Nephron (organoid): ENCODE measurements at regions not wholly inside any gene's neighbourhood (a gene's known extent, or its start where the extent isn't known, plus 50 kb on each side); places are given as distances from the start of the nearest gene placed in this dataset.

Experiments
- H3K27ac Mint-ChIP-seq, 3 experiments: 2 replicates each; pipeline ENCODE4 v1.8.0; 2020; ENCODE audit warnings: mixed read lengths in 3 of 3, mild to moderate bottlenecking in 2 of 3, moderate library complexity in 1 of 3
- H3K27me3 Mint-ChIP-seq: 2 replicates; pipeline ENCODE4 v1.8.0; 2021; ENCODE audit warnings: low read depth, mild to moderate bottlenecking, moderate library complexity, mixed read lengths
- H3K36me3 Mint-ChIP-seq: 2 replicates; pipeline ENCODE4 v1.8.0; 2020; ENCODE audit warnings: low read depth, mixed read lengths
- H3K4me1 Mint-ChIP-seq: 2 replicates; pipeline ENCODE4 v1.8.0; 2020; ENCODE audit warnings: mixed read lengths
- H3K4me3 Mint-ChIP-seq, 3 experiments: 2 replicates each; pipeline ENCODE4 v1.8.0; 2020; ENCODE audit warnings: mild to moderate bottlenecking in 3 of 3, mixed read lengths in 3 of 3, moderate library complexity in 2 of 3
- H3K9me3 Mint-ChIP-seq: 2 replicates; pipeline ENCODE4 v1.8.0; 2020; ENCODE audit warnings: mixed read lengths
- TF ChIP-seq, protein P1 (sequence below), 3 experiments: fragments of 200-600 bp; sonication (generic); IDR thresholded peaks; one replicate each; pipeline ENCODE4 v1.5.0; 2021; ENCODE audit warnings: antibody characterized with exemption in 3 of 3; ENCODE audit not compliant: unreplicated experiment in 3 of 3

DNA sequence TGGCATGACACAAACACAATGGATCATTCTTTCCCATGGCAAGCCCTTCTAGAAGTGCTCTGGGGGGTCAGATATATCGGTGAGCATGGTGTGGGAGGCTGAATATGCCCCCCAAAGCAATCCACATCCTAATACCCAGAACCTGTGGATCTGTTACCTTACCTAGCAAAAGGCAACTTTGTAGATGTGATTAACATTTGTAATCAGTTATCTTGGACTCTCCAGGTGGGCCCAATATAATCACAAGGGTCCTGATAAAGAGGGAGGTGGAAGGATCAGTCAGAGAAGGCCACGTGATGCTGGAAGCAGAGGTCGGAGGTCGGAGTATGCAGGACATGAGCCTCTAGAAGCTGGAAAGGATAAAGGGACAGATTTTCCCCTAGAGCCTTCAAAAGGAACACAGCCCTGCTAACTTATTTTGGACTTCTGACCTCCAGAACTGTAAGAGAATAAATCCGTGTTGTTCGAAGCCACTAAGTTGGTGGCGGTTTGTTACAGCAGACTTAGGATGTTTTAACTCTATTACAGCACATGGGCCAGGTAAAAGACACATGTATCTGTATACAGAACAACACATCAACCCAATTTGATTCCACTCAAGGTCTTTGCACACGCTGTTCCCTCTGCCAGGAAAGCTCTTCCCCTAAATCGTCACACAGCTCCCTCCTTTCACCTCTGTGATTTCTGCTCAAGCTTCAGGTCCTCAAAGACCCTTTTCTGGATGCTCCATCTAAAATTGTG is 115.3 kb downstream of the NOG start:
- peaks cover 34% of the 10 kb centered on the region for H3K4me1 Mint-ChIP-seq
- no peaks in the 10 kb centered on the region for H3K36me3 Mint-ChIP-seq
- no peaks in the 10 kb centered on the region for H3K9me3 Mint-ChIP-seq
- H3K27me3 Mint-ChIP-seq: peaks cover 8% of the 10 kb centered on the region
- peak overlapping the region; percentile 60 to 83 (median 69) for H3K27ac Mint-ChIP-seq
- no peak overlapping the region for H3K4me3 Mint-ChIP-seq
- TF ChIP-seq, protein P1, sequence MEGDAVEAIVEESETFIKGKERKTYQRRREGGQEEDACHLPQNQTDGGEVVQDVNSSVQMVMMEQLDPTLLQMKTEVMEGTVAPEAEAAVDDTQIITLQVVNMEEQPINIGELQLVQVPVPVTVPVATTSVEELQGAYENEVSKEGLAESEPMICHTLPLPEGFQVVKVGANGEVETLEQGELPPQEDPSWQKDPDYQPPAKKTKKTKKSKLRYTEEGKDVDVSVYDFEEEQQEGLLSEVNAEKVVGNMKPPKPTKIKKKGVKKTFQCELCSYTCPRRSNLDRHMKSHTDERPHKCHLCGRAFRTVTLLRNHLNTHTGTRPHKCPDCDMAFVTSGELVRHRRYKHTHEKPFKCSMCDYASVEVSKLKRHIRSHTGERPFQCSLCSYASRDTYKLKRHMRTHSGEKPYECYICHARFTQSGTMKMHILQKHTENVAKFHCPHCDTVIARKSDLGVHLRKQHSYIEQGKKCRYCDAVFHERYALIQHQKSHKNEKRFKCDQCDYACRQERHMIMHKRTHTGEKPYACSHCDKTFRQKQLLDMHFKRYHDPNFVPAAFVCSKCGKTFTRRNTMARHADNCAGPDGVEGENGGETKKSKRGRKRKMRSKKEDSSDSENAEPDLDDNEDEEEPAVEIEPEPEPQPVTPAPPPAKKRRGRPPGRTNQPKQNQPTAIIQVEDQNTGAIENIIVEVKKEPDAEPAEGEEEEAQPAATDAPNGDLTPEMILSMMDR (IDR thresholded peaks at IDR 0.05; ENCODE audit: unreplicated experiment in 3 of 3): no peak

DNA sequence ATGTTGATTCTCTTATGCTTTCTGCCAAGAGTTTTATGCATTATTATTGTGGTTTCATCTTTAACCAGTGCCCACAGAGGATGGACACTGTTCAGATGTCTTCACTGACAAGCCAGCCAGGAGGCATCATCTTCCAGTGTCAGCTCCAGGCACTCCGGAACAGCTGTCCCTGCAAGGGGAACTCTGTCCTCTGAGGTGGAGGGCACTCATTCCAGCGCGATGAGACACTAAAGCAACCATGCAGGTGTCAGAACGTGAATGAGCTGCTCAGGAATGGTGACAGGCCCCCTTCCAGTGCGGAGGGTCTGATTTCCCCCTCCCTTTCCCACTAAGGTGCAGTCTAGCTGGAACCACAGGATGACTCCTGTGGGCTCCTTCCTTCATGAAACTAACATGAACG is 117.5 kb downstream of the NOG start:
- Mint-ChIP-seq H3K9me3 (no peaks in the 10 kb centered on the region), H3K4me3 (no peak overlapping the region), H3K4me1 (peaks cover 27% of the 10 kb centered on the region), H3K27ac (no peak overlapping the region), H3K27me3 (peaks cover 8% of the 10 kb centered on the region), H3K36me3 (no peaks in the 10 kb centered on the region)
- TF ChIP-seq, protein P1 (IDR thresholded peaks at IDR 0.05; ENCODE audit: unreplicated experiment in 3 of 3): no peak

DNA sequence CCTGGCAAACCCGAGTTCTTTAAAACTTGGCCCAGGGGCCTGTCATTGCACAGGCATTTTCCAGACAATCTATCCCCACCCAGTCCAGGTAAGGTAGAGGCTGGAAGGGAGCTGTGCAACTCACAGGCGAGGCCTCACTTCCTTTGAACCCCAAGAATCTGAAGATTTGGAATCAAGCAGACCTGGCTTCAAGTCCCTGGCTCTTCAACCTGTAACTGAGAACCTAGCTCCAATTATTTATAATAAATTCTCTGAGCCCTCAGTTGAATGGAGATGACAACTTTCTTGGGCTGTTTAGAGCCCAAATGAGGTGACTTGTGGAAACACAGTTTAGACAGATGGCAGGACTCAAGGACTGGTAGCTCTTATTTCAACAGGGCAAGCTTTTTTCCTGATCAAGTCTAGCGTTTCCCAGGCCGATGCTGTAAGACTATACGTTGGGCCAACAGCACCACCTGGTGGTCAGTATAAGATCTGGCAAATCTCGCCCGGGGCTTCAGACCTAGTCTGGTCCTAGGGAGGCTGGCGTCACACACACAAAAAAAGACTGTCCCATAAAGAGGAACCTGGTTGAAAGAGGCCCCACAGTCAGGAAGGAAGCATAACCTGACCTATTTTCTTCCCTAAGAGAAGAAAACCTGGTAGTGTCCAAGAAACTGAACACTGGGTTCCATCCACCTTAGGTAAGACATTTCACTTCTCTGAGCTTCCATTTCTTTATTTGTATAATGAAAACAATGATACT is 117.9 kb downstream of the C17orf67 start:
- TF ChIP-seq, protein P1 (IDR thresholded peaks at IDR 0.05; ENCODE audit: unreplicated experiment in 3 of 3): peak; percentile 71 to 80 (median 75)
- H3K9me3 Mint-ChIP-seq: no peaks in the 10 kb centered on the region
- no peak overlapping the region for H3K4me3 Mint-ChIP-seq
- H3K4me1 Mint-ChIP-seq: no peaks in the 10 kb centered on the region
- peaks cover 39% of the 10 kb centered on the region for H3K27me3 Mint-ChIP-seq
- no peaks in the 10 kb centered on the region for H3K36me3 Mint-ChIP-seq
- H3K27ac Mint-ChIP-seq: no peak overlapping the region

DNA sequence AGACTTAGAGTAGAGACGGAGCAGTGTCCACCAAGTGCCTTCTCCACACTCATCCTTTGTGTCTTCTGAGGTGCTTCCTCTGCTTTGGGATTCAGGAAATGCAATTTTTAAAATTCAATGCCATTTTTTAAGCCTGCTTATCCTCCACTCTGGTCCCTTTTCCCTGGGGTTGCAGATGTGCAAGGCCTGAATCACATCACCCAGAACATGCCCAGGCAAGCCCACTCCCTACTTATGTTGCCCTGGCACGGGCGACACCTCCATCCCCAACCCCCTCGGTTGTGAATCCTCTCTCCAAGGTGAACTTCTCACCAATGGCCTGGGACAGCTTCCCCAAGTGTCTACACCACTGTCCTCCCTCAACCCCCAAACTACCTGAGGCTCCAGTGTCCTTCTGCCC is 116.2 kb downstream of the C17orf67 start:
- no peaks in the 10 kb centered on the region for H3K36me3 Mint-ChIP-seq
- H3K4me3 Mint-ChIP-seq: no peak overlapping the region
- H3K27ac Mint-ChIP-seq: no peak overlapping the region
- TF ChIP-seq, protein P1 (IDR thresholded peaks at IDR 0.05; ENCODE audit: unreplicated experiment in 3 of 3): no peak
- H3K27me3 Mint-ChIP-seq: peaks cover 39% of the 10 kb centered on the region
- no peaks in the 10 kb centered on the region for H3K4me1 Mint-ChIP-seq
- no peaks in the 10 kb centered on the region for H3K9me3 Mint-ChIP-seq

DNA sequence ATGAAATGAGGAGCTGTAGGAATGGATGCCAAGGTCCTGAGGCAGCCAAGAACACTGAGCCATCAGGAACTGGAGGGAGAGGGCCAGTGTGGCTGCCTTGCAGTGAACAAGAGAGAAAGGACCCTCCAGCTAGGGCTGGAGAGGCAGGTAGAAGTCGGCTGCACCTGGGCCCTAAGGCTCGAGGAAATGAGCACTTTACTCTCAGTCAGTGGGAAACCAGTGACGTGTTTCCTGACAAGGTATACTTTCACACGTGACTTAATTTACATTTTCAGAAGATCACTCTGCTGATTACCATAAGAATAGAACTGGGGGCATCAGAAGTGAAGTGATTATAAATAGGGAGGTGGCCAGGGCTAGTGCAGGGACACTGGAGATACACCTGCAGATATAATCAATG is 115.2 kb downstream of the C17orf67 start:
- Mint-ChIP-seq H3K4me3 (no peak overlapping the region), H3K4me1 (no peaks in the 10 kb centered on the region), H3K27me3 (peaks cover 39% of the 10 kb centered on the region), H3K27ac (no peak overlapping the region), H3K36me3 (no peaks in the 10 kb centered on the region), H3K9me3 (no peaks in the 10 kb centered on the region)
- TF ChIP-seq, protein P1 (IDR thresholded peaks at IDR 0.05; ENCODE audit: unreplicated experiment in 3 of 3): no peak
